B cell (primary cell): ENCODE measurements at regions not wholly inside any gene's neighbourhood (a gene's known extent, or its start where the extent isn't known, plus 50 kb on each side); places are given as distances from the start of the nearest gene placed in this dataset.

Source experiments
- EZH2 ChIP-seq: IDR thresholded peaks from 2 replicates; pipeline ENCODE4 v1.6.1; 2012; ENCODE audit warnings: borderline replicate concordance, low read depth, mild to moderate bottlenecking, moderate library complexity, low read length; ENCODE audit not compliant: insufficient read depth, poor library complexity, severe bottlenecking
- TF ChIP-seq, protein P1 (sequence below): fragments of 200-600 bp; IDR thresholded peaks from one replicate; pipeline ENCODE4 v1.8.0; 2022; ENCODE audit warnings: antibody characterized with exemption, mild to moderate bottlenecking

DNA sequence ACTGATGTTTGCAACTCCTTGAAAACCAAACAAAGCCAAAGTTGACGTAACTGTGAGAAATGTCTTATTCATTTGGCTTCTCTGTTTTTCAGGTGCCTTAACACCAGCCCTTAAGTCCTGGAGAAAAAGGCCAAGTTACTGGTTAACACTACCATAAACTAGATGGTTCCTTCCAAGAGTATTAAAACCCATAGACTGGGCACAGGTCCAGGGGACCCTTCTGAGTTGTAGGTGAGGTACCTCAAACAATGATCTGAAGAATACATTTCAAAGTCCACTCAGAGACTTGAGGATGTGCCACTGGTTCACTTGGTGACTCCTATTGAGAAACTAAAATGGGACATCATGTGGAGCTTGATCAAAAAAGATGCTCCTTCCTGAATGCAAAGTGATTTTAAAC is 87.0 kb downstream of the NKX6-1 start:
- TF ChIP-seq, protein P1, sequence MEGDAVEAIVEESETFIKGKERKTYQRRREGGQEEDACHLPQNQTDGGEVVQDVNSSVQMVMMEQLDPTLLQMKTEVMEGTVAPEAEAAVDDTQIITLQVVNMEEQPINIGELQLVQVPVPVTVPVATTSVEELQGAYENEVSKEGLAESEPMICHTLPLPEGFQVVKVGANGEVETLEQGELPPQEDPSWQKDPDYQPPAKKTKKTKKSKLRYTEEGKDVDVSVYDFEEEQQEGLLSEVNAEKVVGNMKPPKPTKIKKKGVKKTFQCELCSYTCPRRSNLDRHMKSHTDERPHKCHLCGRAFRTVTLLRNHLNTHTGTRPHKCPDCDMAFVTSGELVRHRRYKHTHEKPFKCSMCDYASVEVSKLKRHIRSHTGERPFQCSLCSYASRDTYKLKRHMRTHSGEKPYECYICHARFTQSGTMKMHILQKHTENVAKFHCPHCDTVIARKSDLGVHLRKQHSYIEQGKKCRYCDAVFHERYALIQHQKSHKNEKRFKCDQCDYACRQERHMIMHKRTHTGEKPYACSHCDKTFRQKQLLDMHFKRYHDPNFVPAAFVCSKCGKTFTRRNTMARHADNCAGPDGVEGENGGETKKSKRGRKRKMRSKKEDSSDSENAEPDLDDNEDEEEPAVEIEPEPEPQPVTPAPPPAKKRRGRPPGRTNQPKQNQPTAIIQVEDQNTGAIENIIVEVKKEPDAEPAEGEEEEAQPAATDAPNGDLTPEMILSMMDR = no peak
- no peak for TF ChIP-seq EZH2
